ENCODE measurements at regions not wholly inside any gene's neighbourhood (a gene's known extent, or its start where the extent isn't known, plus 50 kb on each side); places are given as distances from the start of the nearest gene placed in this dataset.

DNA sequence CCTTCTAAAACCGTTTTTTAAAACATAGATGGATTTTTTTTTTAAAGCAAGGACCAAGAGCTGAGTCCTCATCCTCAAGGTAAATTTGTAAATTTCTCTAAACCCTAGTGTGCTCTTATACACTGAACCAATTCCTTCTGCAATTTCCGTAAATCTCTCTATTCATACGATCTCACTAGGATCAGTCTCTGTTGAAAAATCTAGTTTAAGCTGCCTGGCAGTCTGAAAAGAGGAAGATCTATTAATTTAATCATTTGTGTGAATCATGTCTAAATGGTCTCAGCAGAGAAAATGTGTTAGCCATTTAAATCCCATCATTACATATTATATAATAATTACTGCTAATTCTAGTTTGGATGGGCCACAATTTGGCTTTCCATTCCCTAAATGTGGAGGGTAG lies 184.2 kb upstream of the TSHZ2 start:
- Histone ChIP-seq H3K9me2 (ENCODE audit: insufficient read depth) (no peaks in the 10 kb centered on the region), H3K79me2 (ENCODE audit: insufficient read depth) (no peaks in the 10 kb centered on the region), H3F3A (ENCODE audit: insufficient read depth) (no peaks in the 10 kb centered on the region), H4K20me1 (ENCODE audit: insufficient read depth) (no peaks in the 10 kb centered on the region), H3K27ac (no peak overlapping the region), H3K27me3 (replicated peaks; ENCODE audit: insufficient read depth) (no peaks in the 10 kb centered on the region), H3K4me3 (no peak overlapping the region), H2AFZ (no peak overlapping the region), H3K9me3 (ENCODE audit: low read depth) (no peaks in the 10 kb centered on the region), H3K9ac (no peak overlapping the region), H3K4me2 (ENCODE audit: unreplicated experiment) (no peak overlapping the region), H3K36me3 (ENCODE audit: low read depth) (no peaks in the 10 kb centered on the region), H3K4me1 (ENCODE audit: insufficient read depth) (no peaks in the 10 kb centered on the region)
- WGBS, 2 experiments (ENCODE audit: low coverage in 1 of 2, low lambda C conversion rate in 2 of 2, missing lambda C conversion rate in 2 of 2): 25 to 32% methylated on average over 3 of the region's 3 CpGs
- in situ Hi-C loops (cut with MboI): no loop called here
- TF ChIP-seq EZH2 (IDR thresholded peaks at IDR 0.05; ENCODE audit: insufficient read depth, poor library complexity, severe bottlenecking) (no peak), EZH2phosphoT487 (IDR thresholded peaks at IDR 0.05; ENCODE audit: insufficient read depth, low read depth) (no peak)
- no peak for DNase-seq

DNA sequence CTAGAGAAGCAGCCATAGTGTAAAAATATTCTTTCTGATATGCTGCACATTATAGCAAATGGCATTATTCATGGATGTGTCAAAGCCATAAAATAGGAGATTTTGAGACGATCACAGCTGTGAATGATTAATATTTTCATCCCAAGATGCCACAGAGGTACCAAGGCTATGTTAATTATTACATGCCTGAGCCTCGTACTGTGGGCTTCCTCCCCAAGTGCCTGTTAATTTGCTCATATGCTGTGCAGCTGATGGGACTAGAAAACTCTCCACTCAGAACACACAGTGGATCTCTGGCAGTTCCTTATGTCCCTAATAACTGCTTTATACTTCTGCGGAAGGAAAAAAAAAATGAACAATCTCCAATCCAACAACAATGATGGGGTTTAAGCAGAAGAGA lies 184.9 kb upstream of the TSHZ2 start:
- in situ Hi-C loops (cut with MboI): no loop called here
- Histone ChIP-seq H3F3A (ENCODE audit: insufficient read depth) (no peaks in the 10 kb centered on the region), H4K20me1 (ENCODE audit: insufficient read depth) (no peaks in the 10 kb centered on the region), H3K4me2 (ENCODE audit: unreplicated experiment) (no peak overlapping the region), H3K9ac (no peak overlapping the region), H3K36me3 (ENCODE audit: low read depth) (no peaks in the 10 kb centered on the region), H3K9me2 (ENCODE audit: insufficient read depth) (no peaks in the 10 kb centered on the region), H3K9me3 (ENCODE audit: low read depth) (no peaks in the 10 kb centered on the region), H2AFZ (no peak overlapping the region), H3K4me3 (no peak overlapping the region), H3K27ac (no peak overlapping the region), H3K79me2 (ENCODE audit: insufficient read depth) (no peaks in the 10 kb centered on the region), H3K27me3 (replicated peaks; ENCODE audit: insufficient read depth) (no peaks in the 10 kb centered on the region), H3K4me1 (ENCODE audit: insufficient read depth) (no peaks in the 10 kb centered on the region)
- DNase-seq: no peak
- WGBS, 2 experiments (ENCODE audit: low coverage in 1 of 2, low lambda C conversion rate in 2 of 2, missing lambda C conversion rate in 2 of 2): 40 to 50% methylated on average over 3 of the region's 3 CpGs
- TF ChIP-seq EZH2 (IDR thresholded peaks at IDR 0.05; ENCODE audit: insufficient read depth, poor library complexity, severe bottlenecking) (no peak), EZH2phosphoT487 (IDR thresholded peaks at IDR 0.05; ENCODE audit: insufficient read depth, low read depth) (no peak)

GRCh38 chr20:52785679-52786078 lies 186.5 kb upstream of the TSHZ2 start:
- no peak overlapping the region for H3K4me3 ChIP-seq
- no peak overlapping the region for H3K9ac ChIP-seq
- H3K4me2 ChIP-seq (ENCODE audit: unreplicated experiment): no peak overlapping the region
- no peak overlapping the region for H2AFZ ChIP-seq
- no peaks in the 10 kb centered on the region for H3F3A ChIP-seq (ENCODE audit: insufficient read depth)
- no peaks in the 10 kb centered on the region for H3K4me1 ChIP-seq (ENCODE audit: insufficient read depth)
- H3K9me2 ChIP-seq (ENCODE audit: insufficient read depth): no peaks in the 10 kb centered on the region
- H3K27me3 ChIP-seq (replicated peaks; ENCODE audit: insufficient read depth): no peaks in the 10 kb centered on the region
- H3K79me2 ChIP-seq (ENCODE audit: insufficient read depth): no peaks in the 10 kb centered on the region
- H4K20me1 ChIP-seq (ENCODE audit: insufficient read depth): no peaks in the 10 kb centered on the region
- TF ChIP-seq EZH2phosphoT487 (IDR thresholded peaks at IDR 0.05; ENCODE audit: insufficient read depth, low read depth) (no peak), EZH2 (IDR thresholded peaks at IDR 0.05; ENCODE audit: insufficient read depth, poor library complexity, severe bottlenecking) (no peak)
- in situ Hi-C loops (cut with MboI): no loop called here
- peak; percentile 23 for DNase-seq
- H3K36me3 ChIP-seq (ENCODE audit: low read depth): no peaks in the 10 kb centered on the region
- WGBS, 2 experiments (ENCODE audit: low coverage in 1 of 2, low lambda C conversion rate in 2 of 2, missing lambda C conversion rate in 2 of 2): 37 to 50% methylated on average over 6 of the region's 6 CpGs
- H3K27ac ChIP-seq: no peak overlapping the region
- no peaks in the 10 kb centered on the region for H3K9me3 ChIP-seq (ENCODE audit: low read depth)

GRCh38 chr20:52783769-52784168 lies 188.4 kb upstream of the TSHZ2 start:
- Histone ChIP-seq H3K79me2 (ENCODE audit: insufficient read depth) (no peaks in the 10 kb centered on the region), H3K4me2 (ENCODE audit: unreplicated experiment) (no peak overlapping the region), H3K4me3 (no peak overlapping the region), H3F3A (ENCODE audit: insufficient read depth) (no peaks in the 10 kb centered on the region), H3K4me1 (ENCODE audit: insufficient read depth) (no peaks in the 10 kb centered on the region), H3K36me3 (ENCODE audit: low read depth) (no peaks in the 10 kb centered on the region), H3K9me2 (ENCODE audit: insufficient read depth) (no peaks in the 10 kb centered on the region), H3K27ac (no peak overlapping the region), H3K9ac (no peak overlapping the region), H3K9me3 (ENCODE audit: low read depth) (no peaks in the 10 kb centered on the region), H2AFZ (no peak overlapping the region), H4K20me1 (ENCODE audit: insufficient read depth) (no peaks in the 10 kb centered on the region), H3K27me3 (replicated peaks; ENCODE audit: insufficient read depth) (no peaks in the 10 kb centered on the region)
- peak; percentile 8 for DNase-seq
- TF ChIP-seq EZH2 (IDR thresholded peaks at IDR 0.05; ENCODE audit: insufficient read depth, poor library complexity, severe bottlenecking): no peak
- no peak for TF ChIP-seq EZH2phosphoT487 (IDR thresholded peaks at IDR 0.05; ENCODE audit: insufficient read depth, low read depth)
- in situ Hi-C loops (cut with MboI): no loop called here
- WGBS, 2 experiments (ENCODE audit: low coverage in 1 of 2, low lambda C conversion rate in 2 of 2, missing lambda C conversion rate in 2 of 2): 61 to 68% methylated on average over 2 of the region's 2 CpGs

DNA sequence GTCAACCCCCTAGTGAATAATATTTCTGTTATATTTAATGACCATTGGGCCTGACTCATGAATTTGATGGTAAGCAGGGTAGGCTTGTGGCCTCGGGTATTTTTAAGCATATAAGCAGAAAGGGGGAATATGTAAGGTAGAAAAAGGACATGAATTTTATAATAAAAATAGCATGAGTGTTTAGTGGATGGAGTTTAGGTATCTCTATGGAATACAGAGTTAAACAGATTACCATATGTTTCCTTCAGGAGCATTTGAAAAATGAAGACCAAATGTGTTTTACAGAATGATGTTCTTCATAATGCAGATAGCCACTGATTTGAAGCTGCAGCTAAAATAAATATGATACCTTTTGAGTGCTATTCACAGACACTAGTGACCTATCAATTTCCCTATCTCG lies 191.7 kb upstream of the TSHZ2 start:
- Histone ChIP-seq H3K4me3 (no peak overlapping the region), H3K27ac (no peak overlapping the region), H3F3A (ENCODE audit: insufficient read depth) (no peaks in the 10 kb centered on the region), H2AFZ (no peak overlapping the region), H3K79me2 (ENCODE audit: insufficient read depth) (no peaks in the 10 kb centered on the region), H3K4me1 (ENCODE audit: insufficient read depth) (no peaks in the 10 kb centered on the region), H3K4me2 (ENCODE audit: unreplicated experiment) (no peak overlapping the region), H4K20me1 (ENCODE audit: insufficient read depth) (no peaks in the 10 kb centered on the region), H3K9me3 (ENCODE audit: low read depth) (no peaks in the 10 kb centered on the region), H3K9me2 (ENCODE audit: insufficient read depth) (no peaks in the 10 kb centered on the region), H3K27me3 (replicated peaks; ENCODE audit: insufficient read depth) (no peaks in the 10 kb centered on the region), H3K36me3 (ENCODE audit: low read depth) (no peaks in the 10 kb centered on the region), H3K9ac (no peak overlapping the region)
- no peak for DNase-seq
- WGBS, 2 experiments (ENCODE audit: low coverage in 1 of 2, low lambda C conversion rate in 2 of 2, missing lambda C conversion rate in 2 of 2): 56 to 60% methylated on average over 2 of the region's 2 CpGs
- in situ Hi-C loops (cut with MboI): no loop called here
- TF ChIP-seq EZH2phosphoT487 (IDR thresholded peaks at IDR 0.05; ENCODE audit: insufficient read depth, low read depth) (no peak), EZH2 (IDR thresholded peaks at IDR 0.05; ENCODE audit: insufficient read depth, poor library complexity, severe bottlenecking) (no peak)
